GM12878 (cell line): ENCODE measurements at regions not wholly inside any gene's neighbourhood (a gene's known extent, or its start where the extent isn't known, plus 50 kb on each side); places are given as distances from the start of the nearest gene placed in this dataset.

Source experiments
- ATAC-seq: fragments of 200-7000 bp; cut with Tn5 transposase; 3 replicates; pipeline ENCODE4 v1.9.1; 2020; ENCODE audit warnings: mild to moderate bottlenecking, moderate library complexity
- BruUV-seq: library from RNA; stranded (reverse); fragments of 400-500 nt; replicated peaks from 2 replicates; lab custom pipeline; 2021; lab: Mats Ljungman, UMichigan
- CTCF ChIA-PET: fragments of 300-600 bp; sonication (Branson Sonifier 250); formaldehyde crosslinking; extraction: SDS; loops from one replicate; lab custom pipeline; 2021; ENCODE audit warnings: inconsistent platforms; lab: Yijun Ruan, JAX
- POLR2A ChIA-PET: fragments of 350-600 bp; formaldehyde crosslinking; extraction: SDS; loops from one replicate; lab custom pipeline; 2021; ENCODE audit warnings: inconsistent platforms; lab: Charles Lee
- RAD21 ChIA-PET: fragments of 300-600 bp; sonication (Branson Sonifier 250); formaldehyde crosslinking; loops from one replicate; lab custom pipeline; 2023; ENCODE audit warnings: antibody characterized with exemption; ENCODE audit not compliant: unreplicated experiment; lab: Charles Lee
- SMC1A ChIA-PET: fragments of 300-600 bp; sonication (Branson Sonifier 250); formaldehyde crosslinking; loops from one replicate; lab custom pipeline; 2023; ENCODE audit not compliant: unreplicated experiment, uncharacterized antibody; lab: Charles Lee
- DNase-seq: peaks from one replicate; pipeline ENCODE4 v3.0.0-alpha.2; 2011; ENCODE audit warnings: low read depth, low spot score
- FAIRE-seq: peaks from 3 replicates; lab custom pipeline; 2011; peaks lifted over from hg19 to GRCh38; lab: Jason Lieb, UNC
- H2AFZ ChIP-seq: 2 replicates; pipeline ENCODE4 v1.6.0; 2011; ENCODE audit warnings: low read depth, low read length, control low read depth; ENCODE audit not compliant: control insufficient read depth
- H3K27ac ChIP-seq: 2 replicates; pipeline ENCODE4 v1.5.1; 2011; ENCODE audit warnings: control low read depth; ENCODE audit not compliant: control insufficient read depth, insufficient read depth
- H3K27me3 ChIP-seq, 2 experiments: replicated peaks in 1 of 2; 2 replicates each; pipeline versions ENCODE4 v1.6.0 to v1.6.1; 2011; ENCODE audit warnings: low read length in 1 of 2; ENCODE audit not compliant: control insufficient read depth in 2 of 2, insufficient read depth in 2 of 2
- H3K36me3 ChIP-seq, 2 experiments: 2 replicates each; pipeline ENCODE4 v1.5.1; 2011; ENCODE audit warnings: low read length in 1 of 2; ENCODE audit not compliant: control insufficient read depth in 2 of 2, insufficient read depth in 2 of 2
- H3K4me1 ChIP-seq: 2 replicates; pipeline ENCODE4 v1.6.1; 2011; ENCODE audit warnings: mild to moderate bottlenecking, low read length, moderate library complexity, mixed read lengths; ENCODE audit not compliant: control insufficient read depth, insufficient read depth
- H3K4me2 ChIP-seq: 2 replicates; pipeline ENCODE4 v1.6.0; 2011; ENCODE audit warnings: control low read depth; ENCODE audit not compliant: control insufficient read depth, insufficient read depth
- H3K4me3 ChIP-seq: fragments of 200-600 bp; sonication (generic); 2 replicates; pipeline ENCODE4 v1.5.1; 2016
- H3K79me2 ChIP-seq: 2 replicates; pipeline ENCODE4 v1.6.0; 2011; ENCODE audit warnings: low read length; ENCODE audit not compliant: control insufficient read depth, insufficient read depth
- H3K9ac ChIP-seq: 2 replicates; pipeline ENCODE4 v1.8.0; 2011; ENCODE audit warnings: low read length, control low read depth, mixed read lengths; ENCODE audit not compliant: control insufficient read depth, insufficient read depth
- H3K9me3 ChIP-seq: replicated peaks from 3 replicates; pipeline ENCODE4 v1.5.1; 2011; ENCODE audit warnings: mild to moderate bottlenecking, low read length; ENCODE audit not compliant: control insufficient read depth, insufficient read depth
- H4K20me1 ChIP-seq: 2 replicates; pipeline ENCODE4 v1.6.0; 2011; ENCODE audit not compliant: control insufficient read depth, insufficient read depth
- BRCA1 ChIP-seq: IDR thresholded peaks from 2 replicates; pipeline ENCODE4 v1.6.1; 2011; ENCODE audit warnings: low read depth, low read length, improper control_type of control experiment
- EED ChIP-seq: sonication (generic); IDR thresholded peaks from 2 replicates; pipeline ENCODE4 v1.6.1; 2016; ENCODE audit warnings: antibody characterized with exemption, low read depth
- HDGF ChIP-seq: fragments of 450-650 bp; IDR thresholded peaks from 2 replicates; pipeline ENCODE4 v1.6.1; 2016; ENCODE audit warnings: antibody characterized with exemption
- MTA2 ChIP-seq: fragments of 450-650 bp; IDR thresholded peaks from 2 replicates; pipeline ENCODE4 v1.6.1; 2016; ENCODE audit warnings: low read depth, mild to moderate bottlenecking, moderate library complexity
- MYB ChIP-seq: fragments of 150-350 bp; IDR thresholded peaks from 2 replicates; pipeline ENCODE4 v1.6.1; 2014; ENCODE audit warnings: mild to moderate bottlenecking, low read depth, low read length, borderline replicate concordance
- RUNX3 ChIP-seq: IDR thresholded peaks from 2 replicates; pipeline ENCODE4 v1.6.1; 2012; ENCODE audit warnings: low read length, inconsistent platforms
- TCF3 ChIP-seq: IDR thresholded peaks from 2 replicates; pipeline ENCODE4 v1.6.1; 2012; ENCODE audit warnings: low read depth, mild to moderate bottlenecking, low read length, borderline replicate concordance; ENCODE audit not compliant: insufficient read depth
- ZNF217 ChIP-seq: fragments of 450-650 bp; IDR thresholded peaks from 2 replicates; pipeline ENCODE4 v1.6.1; 2017; ENCODE audit warnings: antibody characterized with exemption, mild to moderate bottlenecking
- WGBS: methylation state at CpG from one replicate; pipeline ENCODE4 v1.1.6; 2016; ENCODE audit warnings: low lambda C conversion rate; ENCODE audit not compliant: insufficient replicate concordance, insufficient coverage; ENCODE audit errors: missing lambda C conversion rate; 5-methylcytosine and 5-hydroxymethylcytosine counted together
- in situ Hi-C: fragments of 300-500 bp; cut with MboI; formaldehyde crosslinking; loops from 9 replicates; pipeline ENCODE4 v1.14.3; 2018; ENCODE audit warnings: mixed read lengths
- intact Hi-C: fragments of 100-400 bp; cut with micrococcal nuclease; formaldehyde crosslinking; loops from one replicate; pipeline ENCODE4 v1.14.2; 2022; ENCODE audit not compliant: unreplicated experiment
- TF ChIP-seq, protein P1 (sequence below): fragments of 450-650 bp; IDR thresholded peaks from 2 replicates; pipeline ENCODE4 v1.6.1; 2017; ENCODE audit warnings: mild to moderate bottlenecking
- TF ChIP-seq, protein P2 (sequence below): IDR thresholded peaks from 2 replicates; pipeline ENCODE4 v1.6.1; 2011; ENCODE audit warnings: mild to moderate bottlenecking, low read depth, low read length, moderate library complexity; ENCODE audit not compliant: insufficient replicate concordance

DNA sequence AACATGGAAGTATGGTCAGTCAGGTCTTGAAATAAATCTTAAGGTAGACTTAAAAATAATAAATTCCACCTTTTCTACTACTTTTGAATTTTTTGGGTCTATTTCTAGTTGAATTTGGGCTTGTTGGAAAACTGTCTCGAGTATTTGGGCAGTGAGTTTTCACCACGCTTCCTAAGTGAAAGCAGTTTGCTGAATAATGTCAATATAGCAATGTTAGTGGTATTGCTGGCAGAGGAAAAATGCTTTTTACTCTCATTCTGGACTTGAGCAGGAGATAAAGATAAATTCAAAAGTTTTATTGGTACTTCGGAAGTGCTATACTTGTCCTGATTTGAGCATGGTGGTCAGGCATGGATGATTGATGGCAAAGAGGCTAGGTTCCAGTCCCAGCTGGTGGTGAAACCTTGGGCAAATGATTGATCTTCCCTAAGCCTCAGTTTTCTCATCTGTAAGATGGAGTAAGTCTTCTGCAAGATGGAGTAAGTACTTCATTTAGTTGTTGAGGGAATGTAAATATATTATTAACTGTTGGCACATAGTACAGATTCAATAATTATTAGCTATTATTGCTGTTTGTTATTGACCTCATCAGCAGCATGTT is 503.5 kb upstream of the ZEB2 start:
- ChIA-PET POLR2A (no interaction called here), SMC1A (no interaction called here), CTCF (interaction anchor here (1.3 to 1.9 kb wide), 2 partner anchors 12 to 729 kb away, joined by 5 to 6 read pairs; no protein-coding TSS in a partner anchor), RAD21 (no interaction called here)
- BruUV-seq, result no TSS peak
- in situ Hi-C loops (no loop called here), intact Hi-C loops (no loop called here)
- DNase-seq (no peak), FAIRE-seq (no peak), ATAC-seq (no peak)
- no peak overlapping the region for H3K4me2 ChIP-seq
- no peak overlapping the region for H3K9ac ChIP-seq
- WGBS, result 46% methylated on average over 3 of the region's 3 CpGs
- no peaks in the 10 kb centered on the region for H3K4me1 ChIP-seq
- H3K4me3 ChIP-seq, result no peak overlapping the region
- no peaks in the 10 kb centered on the region for H3K79me2 ChIP-seq
- no peaks in the 10 kb centered on the region for H4K20me1 ChIP-seq
- no peak overlapping the region for H3K27ac ChIP-seq
- H3K36me3 ChIP-seq, result no peaks in the 10 kb centered on the region
- H2AFZ ChIP-seq, result no peak overlapping the region
- H3K9me3 ChIP-seq, result no peaks in the 10 kb centered on the region
- no peaks in the 10 kb centered on the region for H3K27me3 ChIP-seq
- TF ChIP-seq MYB (no peak), RUNX3 (no peak), MTA2 (no peak), BRCA1 (no peak), TCF3 (no peak), EED (no peak), HDGF (no peak), ZNF217 (no peak)
- TF ChIP-seq, protein P1, sequence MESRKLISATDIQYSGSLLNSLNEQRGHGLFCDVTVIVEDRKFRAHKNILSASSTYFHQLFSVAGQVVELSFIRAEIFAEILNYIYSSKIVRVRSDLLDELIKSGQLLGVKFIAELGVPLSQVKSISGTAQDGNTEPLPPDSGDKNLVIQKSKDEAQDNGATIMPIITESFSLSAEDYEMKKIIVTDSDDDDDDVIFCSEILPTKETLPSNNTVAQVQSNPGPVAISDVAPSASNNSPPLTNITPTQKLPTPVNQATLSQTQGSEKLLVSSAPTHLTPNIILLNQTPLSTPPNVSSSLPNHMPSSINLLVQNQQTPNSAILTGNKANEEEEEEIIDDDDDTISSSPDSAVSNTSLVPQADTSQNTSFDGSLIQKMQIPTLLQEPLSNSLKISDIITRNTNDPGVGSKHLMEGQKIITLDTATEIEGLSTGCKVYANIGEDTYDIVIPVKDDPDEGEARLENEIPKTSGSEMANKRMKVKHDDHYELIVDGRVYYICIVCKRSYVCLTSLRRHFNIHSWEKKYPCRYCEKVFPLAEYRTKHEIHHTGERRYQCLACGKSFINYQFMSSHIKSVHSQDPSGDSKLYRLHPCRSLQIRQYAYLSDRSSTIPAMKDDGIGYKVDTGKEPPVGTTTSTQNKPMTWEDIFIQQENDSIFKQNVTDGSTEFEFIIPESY, result no peak
- TF ChIP-seq, protein P2, sequence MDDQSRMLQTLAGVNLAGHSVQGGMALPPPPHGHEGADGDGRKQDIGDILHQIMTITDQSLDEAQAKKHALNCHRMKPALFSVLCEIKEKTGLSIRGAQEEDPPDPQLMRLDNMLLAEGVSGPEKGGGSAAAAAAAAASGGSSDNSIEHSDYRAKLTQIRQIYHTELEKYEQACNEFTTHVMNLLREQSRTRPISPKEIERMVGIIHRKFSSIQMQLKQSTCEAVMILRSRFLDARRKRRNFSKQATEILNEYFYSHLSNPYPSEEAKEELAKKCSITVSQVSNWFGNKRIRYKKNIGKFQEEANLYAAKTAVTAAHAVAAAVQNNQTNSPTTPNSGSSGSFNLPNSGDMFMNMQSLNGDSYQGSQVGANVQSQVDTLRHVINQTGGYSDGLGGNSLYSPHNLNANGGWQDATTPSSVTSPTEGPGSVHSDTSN, result no peak
- TF ChIP-seq, all 136 proteins: peak for 0
